DND-41 (cell line): ENCODE measurements at regions not wholly inside any gene's neighbourhood (a gene's known extent, or its start where the extent isn't known, plus 50 kb on each side); places are given as distances from the start of the nearest gene placed in this dataset.

Source experiments
- EZH2 ChIP-seq: IDR thresholded peaks from 3 replicates; pipeline ENCODE4 v1.6.1; 2012; ENCODE audit warnings: borderline replicate concordance, low read depth, mild to moderate bottlenecking, moderate library complexity, low read length, inconsistent platforms; ENCODE audit not compliant: severe bottlenecking
- TF ChIP-seq, protein P1 (sequence below): IDR thresholded peaks from 2 replicates; pipeline ENCODE4 v1.5.1; 2012; ENCODE audit warnings: borderline replicate concordance, low read length, moderate library complexity, mild to moderate bottlenecking; ENCODE audit not compliant: poor library complexity, severe bottlenecking; ENCODE audit errors: extremely low read depth

DNA sequence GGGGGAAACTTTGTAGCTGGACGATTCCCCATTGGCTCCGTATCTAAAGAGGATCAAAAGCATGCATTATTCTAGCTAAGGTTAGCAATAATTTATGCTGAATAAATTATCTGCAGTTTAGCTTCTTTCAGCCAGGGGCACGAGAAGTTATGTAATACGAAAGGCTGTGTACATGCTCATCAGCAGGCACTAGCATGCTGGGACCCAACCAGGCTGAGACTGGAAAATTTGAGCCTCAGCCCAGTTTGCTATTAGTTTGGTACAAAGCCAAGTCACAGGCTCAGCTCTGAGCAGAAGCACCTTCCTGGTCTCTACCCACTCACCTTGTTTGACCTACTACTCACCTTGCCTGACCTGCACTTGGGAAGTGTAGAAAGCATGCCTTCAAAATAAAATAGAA lies 328.1 kb upstream of the ARID1B start:
- TF ChIP-seq EZH2, result no peak
- TF ChIP-seq, protein P1, sequence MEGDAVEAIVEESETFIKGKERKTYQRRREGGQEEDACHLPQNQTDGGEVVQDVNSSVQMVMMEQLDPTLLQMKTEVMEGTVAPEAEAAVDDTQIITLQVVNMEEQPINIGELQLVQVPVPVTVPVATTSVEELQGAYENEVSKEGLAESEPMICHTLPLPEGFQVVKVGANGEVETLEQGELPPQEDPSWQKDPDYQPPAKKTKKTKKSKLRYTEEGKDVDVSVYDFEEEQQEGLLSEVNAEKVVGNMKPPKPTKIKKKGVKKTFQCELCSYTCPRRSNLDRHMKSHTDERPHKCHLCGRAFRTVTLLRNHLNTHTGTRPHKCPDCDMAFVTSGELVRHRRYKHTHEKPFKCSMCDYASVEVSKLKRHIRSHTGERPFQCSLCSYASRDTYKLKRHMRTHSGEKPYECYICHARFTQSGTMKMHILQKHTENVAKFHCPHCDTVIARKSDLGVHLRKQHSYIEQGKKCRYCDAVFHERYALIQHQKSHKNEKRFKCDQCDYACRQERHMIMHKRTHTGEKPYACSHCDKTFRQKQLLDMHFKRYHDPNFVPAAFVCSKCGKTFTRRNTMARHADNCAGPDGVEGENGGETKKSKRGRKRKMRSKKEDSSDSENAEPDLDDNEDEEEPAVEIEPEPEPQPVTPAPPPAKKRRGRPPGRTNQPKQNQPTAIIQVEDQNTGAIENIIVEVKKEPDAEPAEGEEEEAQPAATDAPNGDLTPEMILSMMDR, result no peak
